SH-SY5Y (cell line): ENCODE measurements at regions not wholly inside any gene's neighbourhood (a gene's known extent, or its start where the extent isn't known, plus 50 kb on each side); places are given as distances from the start of the nearest gene placed in this dataset.

Source experiments
- GATA2 ChIP-seq: IDR thresholded peaks from 2 replicates; pipeline ENCODE4 v1.6.1; 2011; ENCODE audit warnings: mild to moderate bottlenecking, low read depth, low read length
- GATA3 ChIP-seq: IDR thresholded peaks from 2 replicates; pipeline ENCODE4 v1.6.1; 2011; ENCODE audit warnings: low read depth, mild to moderate bottlenecking, low read length, moderate library complexity

GRCh38 chr1:188444526-188444925 is 1615.8 kb downstream of the PLA2G4A start:
- TF ChIP-seq GATA3 = no peak
- TF ChIP-seq GATA2 = no peak
